Kidney epithelial cell (primary cell): ENCODE measurements at regions not wholly inside any gene's neighbourhood (a gene's known extent, or its start where the extent isn't known, plus 50 kb on each side); places are given as distances from the start of the nearest gene placed in this dataset.
A peak's percentile ranks its signal among the peaks of the same experiment; 100 is the strongest.

Source experiments
- DNase-seq: peaks from one replicate; pipeline ENCODE4 v3.0.0-alpha.2; 2010; ENCODE audit warnings: low read depth
- H3K27me3 ChIP-seq: 2 replicates; pipeline ENCODE4 v1.6.0; 2011; ENCODE audit warnings: low read length; ENCODE audit not compliant: control insufficient read depth, insufficient read depth
- H3K36me3 ChIP-seq: 2 replicates; pipeline ENCODE4 v1.5.1; 2011; ENCODE audit warnings: low read length; ENCODE audit not compliant: control insufficient read depth, insufficient read depth
- H3K4me3 ChIP-seq: 2 replicates; pipeline ENCODE4 v1.5.1; 2011; ENCODE audit warnings: low read depth, mild to moderate bottlenecking, control low read depth, low read length
- CTCF ChIP-seq: IDR thresholded peaks from 2 replicates; pipeline ENCODE4 v1.5.1; 2011; ENCODE audit warnings: mild to moderate bottlenecking, moderate library complexity, low read length, control low read depth, inconsistent platforms; ENCODE audit not compliant: insufficient read depth, poor library complexity, severe bottlenecking

DNA sequence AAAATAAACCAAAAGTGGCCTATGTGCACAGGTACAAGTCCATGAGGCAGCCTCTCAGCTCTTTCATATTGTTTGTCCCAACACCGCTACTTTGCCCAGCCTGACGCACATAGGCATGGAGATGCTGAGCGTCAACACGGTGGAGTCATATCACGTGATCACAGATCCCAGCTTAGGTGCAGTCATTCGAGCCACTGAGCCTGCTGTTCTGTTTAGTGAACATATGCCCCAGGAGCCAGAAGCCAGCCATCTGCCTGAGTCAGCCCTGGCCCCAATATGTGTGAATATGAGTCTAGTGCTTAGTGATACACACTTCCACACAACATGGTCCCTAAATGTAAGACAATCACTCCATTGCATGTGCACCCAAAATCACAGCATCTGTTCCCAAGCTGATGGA lies 88.2 kb upstream of the LCLAT1 start:
- no peak for DNase-seq

DNA sequence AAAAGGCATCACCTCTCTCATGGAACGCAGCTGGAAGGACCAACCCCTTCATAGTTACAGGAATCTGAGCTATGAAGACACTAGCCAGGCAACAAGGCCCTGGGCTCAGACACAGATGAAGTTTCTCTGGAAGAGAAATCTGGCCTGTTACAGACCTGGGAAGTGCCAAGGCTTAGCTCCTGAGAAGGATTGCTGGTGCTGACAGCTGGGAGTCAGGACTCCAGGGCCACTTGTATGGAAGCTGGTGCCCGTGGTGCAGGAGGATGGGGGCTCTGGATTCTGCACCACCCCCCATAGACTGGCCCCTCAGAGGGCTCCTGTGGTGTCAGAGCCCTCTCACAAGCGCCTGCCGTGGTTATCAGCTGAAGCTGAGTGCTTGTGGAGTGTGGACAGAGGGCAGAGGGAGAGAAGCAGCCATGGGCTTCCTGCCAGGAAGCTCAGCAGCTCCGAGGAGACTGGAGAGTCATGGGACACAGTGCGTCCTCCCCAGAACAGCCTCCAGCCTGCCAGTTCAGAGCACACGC lies 87.3 kb upstream of the LCLAT1 start:
- H3K36me3 ChIP-seq, result no peaks in the 10 kb centered on the region
- no peak for DNase-seq
- no peak overlapping the region for H3K4me3 ChIP-seq
- TF ChIP-seq CTCF, result no peak
- H3K27me3 ChIP-seq, result no peaks in the 10 kb centered on the region

More for the DNA sequence above, 88.2 kb upstream of the LCLAT1 start:
- Histone ChIP-seq H3K4me3 (no peak overlapping the region), H3K27me3 (no peaks in the 10 kb centered on the region), H3K36me3 (no peaks in the 10 kb centered on the region)
- no peak for TF ChIP-seq CTCF

- DNase-seq, result peak; percentile 91
- no peaks in the 10 kb centered on the region for H3K36me3 ChIP-seq
- no peak overlapping the region for H3K4me3 ChIP-seq
- TF ChIP-seq CTCF, result no peak
- no peaks in the 10 kb centered on the region for H3K27me3 ChIP-seq
Measured at GRCh38 chr2:30361751-30362394, 85.2 kb upstream of the LCLAT1 start.

GRCh38 chr2:30362468-30363081 lies 84.5 kb upstream of the LCLAT1 start:
- Histone ChIP-seq H3K27me3 (no peaks in the 10 kb centered on the region), H3K4me3 (no peak overlapping the region), H3K36me3 (no peaks in the 10 kb centered on the region)
- DNase-seq, result peak; percentile 92
- TF ChIP-seq CTCF, result no peak

- no peaks in the 10 kb centered on the region for H3K27me3 ChIP-seq
- H3K36me3 ChIP-seq, result no peaks in the 10 kb centered on the region
- no peak for DNase-seq
- H3K4me3 ChIP-seq, result no peak overlapping the region
- TF ChIP-seq CTCF, result no peak
Measured at GRCh38 chr2:30363406-30363805, 83.6 kb upstream of the LCLAT1 start.
